ENCODE measurements at regions not wholly inside any gene's neighbourhood (a gene's known extent, or its start where the extent isn't known, plus 50 kb on each side); places are given as distances from the start of the nearest gene placed in this dataset.
A peak's percentile ranks its signal among the peaks of the same experiment; 100 is the strongest.

DNA sequence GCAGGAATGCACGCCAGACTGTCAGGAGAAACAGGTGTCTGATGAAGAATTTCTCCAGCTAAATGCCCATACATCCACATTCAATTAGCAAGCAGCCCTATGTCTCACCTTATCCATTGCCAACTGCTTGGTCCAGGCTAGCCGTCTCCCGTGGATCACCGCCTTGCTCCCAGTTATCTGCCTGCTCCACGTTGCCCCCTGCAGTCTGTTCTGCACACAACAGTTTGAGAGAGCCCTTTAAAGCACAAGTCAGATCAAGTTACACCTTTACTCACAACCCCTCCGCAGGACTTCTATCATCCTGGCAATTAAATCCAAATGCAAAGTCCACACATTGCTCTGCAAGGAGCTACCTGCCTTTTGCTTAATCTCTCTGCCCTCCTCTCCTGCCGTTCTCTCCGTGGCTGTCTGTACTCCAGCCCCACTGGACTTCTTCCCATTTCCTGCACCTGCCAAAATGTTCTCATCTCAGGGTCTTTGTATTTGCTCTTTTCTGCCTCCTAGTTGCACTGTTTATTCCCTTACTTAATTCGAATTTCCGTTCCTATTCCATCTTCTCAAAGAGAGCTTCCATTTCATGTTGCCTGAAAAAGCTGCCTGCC, 185.3 kb upstream of the LARGE1 start:
- Mint-ChIP-seq H3K4me1 (peaks cover 7% of the 10 kb centered on the region), H3K36me3 (no peaks in the 10 kb centered on the region), H3K9me3 (no peaks in the 10 kb centered on the region), H3K27ac (no peak overlapping the region), H3K4me3 (no peak overlapping the region), H3K27me3 (ENCODE audit: insufficient read depth, low read depth) (peaks cover 3% of the 10 kb centered on the region)
- Histone ChIP-seq H2AFZ (replicated peaks) (no peak overlapping the region), H3K4me3 (no peak overlapping the region), H3F3A (ENCODE audit: low read depth) (no peaks in the 10 kb centered on the region), H3K36me3 (no peaks in the 10 kb centered on the region), H3K4me2 (peak overlapping the region; percentile 65), H3K9me3 (ENCODE audit: low read depth) (no peaks in the 10 kb centered on the region), H3K79me2 (ENCODE audit: low read depth) (no peaks in the 10 kb centered on the region), H4K20me1 (ENCODE audit: low read depth) (no peaks in the 10 kb centered on the region), H3K27ac (no peak overlapping the region), H3K9ac (no peak overlapping the region), H3K4me1 (peaks cover 4% of the 10 kb centered on the region), H3K27me3 (no peaks in the 10 kb centered on the region)
- TF ChIP-seq, protein P1, sequence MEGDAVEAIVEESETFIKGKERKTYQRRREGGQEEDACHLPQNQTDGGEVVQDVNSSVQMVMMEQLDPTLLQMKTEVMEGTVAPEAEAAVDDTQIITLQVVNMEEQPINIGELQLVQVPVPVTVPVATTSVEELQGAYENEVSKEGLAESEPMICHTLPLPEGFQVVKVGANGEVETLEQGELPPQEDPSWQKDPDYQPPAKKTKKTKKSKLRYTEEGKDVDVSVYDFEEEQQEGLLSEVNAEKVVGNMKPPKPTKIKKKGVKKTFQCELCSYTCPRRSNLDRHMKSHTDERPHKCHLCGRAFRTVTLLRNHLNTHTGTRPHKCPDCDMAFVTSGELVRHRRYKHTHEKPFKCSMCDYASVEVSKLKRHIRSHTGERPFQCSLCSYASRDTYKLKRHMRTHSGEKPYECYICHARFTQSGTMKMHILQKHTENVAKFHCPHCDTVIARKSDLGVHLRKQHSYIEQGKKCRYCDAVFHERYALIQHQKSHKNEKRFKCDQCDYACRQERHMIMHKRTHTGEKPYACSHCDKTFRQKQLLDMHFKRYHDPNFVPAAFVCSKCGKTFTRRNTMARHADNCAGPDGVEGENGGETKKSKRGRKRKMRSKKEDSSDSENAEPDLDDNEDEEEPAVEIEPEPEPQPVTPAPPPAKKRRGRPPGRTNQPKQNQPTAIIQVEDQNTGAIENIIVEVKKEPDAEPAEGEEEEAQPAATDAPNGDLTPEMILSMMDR (IDR thresholded peaks at IDR 0.05): peak; percentile 75
- TF ChIP-seq EZH2phosphoT487 (IDR thresholded peaks at IDR 0.05) (no peak), EZH2 (IDR thresholded peaks at IDR 0.05) (no peak)
- DNase-seq (ENCODE audit: low spot score): peak; percentile 79

DNA sequence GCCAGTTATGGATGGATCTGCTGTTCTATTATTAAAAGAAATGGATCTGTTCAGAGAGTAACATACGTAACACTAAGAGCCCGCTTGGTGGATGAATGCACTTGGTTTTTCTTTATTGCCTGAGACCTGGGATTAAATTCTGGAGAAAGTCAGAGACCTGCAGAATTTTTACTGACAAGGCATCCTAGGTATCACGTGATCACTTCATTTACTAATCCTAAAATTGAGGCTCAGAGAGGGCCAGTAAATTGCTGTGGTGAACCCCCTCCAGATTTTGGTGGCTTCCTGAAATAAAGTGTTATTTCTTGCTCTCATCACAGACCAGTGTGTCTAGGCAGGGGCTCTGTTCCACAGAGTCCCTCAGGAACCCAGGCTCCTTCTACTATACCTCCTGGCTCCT, 187.9 kb upstream of the LARGE1 start:
- DNase-seq (ENCODE audit: low spot score): no peak
- Mint-ChIP-seq H3K27ac (no peak overlapping the region), H3K36me3 (no peaks in the 10 kb centered on the region), H3K4me1 (peaks cover 7% of the 10 kb centered on the region), H3K9me3 (no peaks in the 10 kb centered on the region), H3K4me3 (no peak overlapping the region), H3K27me3 (ENCODE audit: insufficient read depth, low read depth) (peaks cover 3% of the 10 kb centered on the region)
- no peaks in the 10 kb centered on the region for H3K79me2 ChIP-seq (ENCODE audit: low read depth)
- H3K4me2 ChIP-seq: no peak overlapping the region
- no peaks in the 10 kb centered on the region for H3K36me3 ChIP-seq
- H3K4me3 ChIP-seq: no peak overlapping the region
- no peaks in the 10 kb centered on the region for H3K27me3 ChIP-seq
- H2AFZ ChIP-seq (replicated peaks): no peak overlapping the region
- H4K20me1 ChIP-seq (ENCODE audit: low read depth): no peaks in the 10 kb centered on the region
- peaks cover 4% of the 10 kb centered on the region for H3K4me1 ChIP-seq
- TF ChIP-seq, protein P1 (IDR thresholded peaks at IDR 0.05): no peak
- TF ChIP-seq EZH2phosphoT487 (IDR thresholded peaks at IDR 0.05): no peak
- no peak for TF ChIP-seq EZH2 (IDR thresholded peaks at IDR 0.05)
- H3K27ac ChIP-seq: no peak overlapping the region
- H3K9ac ChIP-seq: no peak overlapping the region
- H3K9me3 ChIP-seq (ENCODE audit: low read depth): no peaks in the 10 kb centered on the region
- H3F3A ChIP-seq (ENCODE audit: low read depth): no peaks in the 10 kb centered on the region

GRCh38 chr22:34111210-34111824, 191.0 kb upstream of the LARGE1 start:
- Histone ChIP-seq H3K9ac (no peak overlapping the region), H3K4me2 (no peak overlapping the region), H4K20me1 (ENCODE audit: low read depth) (no peaks in the 10 kb centered on the region), H3K27ac (no peak overlapping the region), H3K27me3 (no peaks in the 10 kb centered on the region), H3K36me3 (no peaks in the 10 kb centered on the region), H3K4me3 (no peak overlapping the region), H2AFZ (replicated peaks) (no peak overlapping the region), H3K9me3 (ENCODE audit: low read depth) (no peaks in the 10 kb centered on the region), H3K4me1 (no peaks in the 10 kb centered on the region), H3K79me2 (ENCODE audit: low read depth) (no peaks in the 10 kb centered on the region), H3F3A (ENCODE audit: low read depth) (no peaks in the 10 kb centered on the region)
- DNase-seq (ENCODE audit: low spot score): peak; percentile 67
- H3K27me3 Mint-ChIP-seq (ENCODE audit: insufficient read depth, low read depth): peaks cover 11% of the 10 kb centered on the region
- peaks cover 4% of the 10 kb centered on the region for H3K4me1 Mint-ChIP-seq
- no peak overlapping the region for H3K27ac Mint-ChIP-seq
- H3K9me3 Mint-ChIP-seq: peaks cover under 1% of the 10 kb centered on the region
- H3K4me3 Mint-ChIP-seq: no peak overlapping the region
- TF ChIP-seq, protein P1 (IDR thresholded peaks at IDR 0.05): peak; percentile 84
- TF ChIP-seq EZH2 (IDR thresholded peaks at IDR 0.05) (no peak), EZH2phosphoT487 (IDR thresholded peaks at IDR 0.05) (no peak)
- no peaks in the 10 kb centered on the region for H3K36me3 Mint-ChIP-seq
